NCI-H128 (cell line): ENCODE measurements at regions not wholly inside any gene's neighbourhood (a gene's known extent, or its start where the extent isn't known, plus 50 kb on each side); places are given as distances from the start of the nearest gene placed in this dataset.
A peak's percentile ranks its signal among the peaks of the same experiment; 100 is the strongest.

ENCODE experiments used
- DNase-seq: peaks from one replicate; lab custom pipeline; 2025; ENCODE audit not compliant: unreplicated experiment; lab: John Stamatoyannopoulos, UW

GRCh38 chr7:94054130-94054529 lies 50.0 kb upstream of the BET1 start:
- no peak for DNase-seq

- no peak for DNase-seq
Observed at GRCh38 chr7:94055963-94056362, 51.8 kb upstream of the BET1 start.

GRCh38 chr7:94056796-94057207 lies 52.6 kb upstream of the BET1 start:
- no peak for DNase-seq

GRCh38 chr7:94057955-94058354 lies 53.8 kb upstream of the BET1 start:
- no peak for DNase-seq

DNA sequence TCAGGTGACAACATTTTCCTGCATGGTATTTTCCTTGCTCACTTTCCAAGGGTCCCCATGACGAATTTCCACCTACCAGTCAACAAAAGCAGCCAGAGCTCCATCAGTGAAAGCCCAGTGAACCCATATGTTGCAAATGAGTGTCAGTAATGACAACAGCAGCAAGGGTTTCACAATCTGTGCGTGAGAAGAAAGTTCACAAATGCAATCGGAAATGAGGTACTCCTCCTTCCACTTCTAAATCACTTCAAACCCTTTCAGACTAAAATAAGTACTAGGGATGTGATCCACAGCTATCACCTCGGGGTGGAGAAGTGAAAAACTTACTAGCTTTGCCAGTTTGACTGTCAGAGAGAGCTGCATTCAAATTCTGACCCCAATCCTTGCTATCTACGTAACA lies 55.6 kb upstream of the BET1 start:
- DNase-seq = no peak

DNA sequence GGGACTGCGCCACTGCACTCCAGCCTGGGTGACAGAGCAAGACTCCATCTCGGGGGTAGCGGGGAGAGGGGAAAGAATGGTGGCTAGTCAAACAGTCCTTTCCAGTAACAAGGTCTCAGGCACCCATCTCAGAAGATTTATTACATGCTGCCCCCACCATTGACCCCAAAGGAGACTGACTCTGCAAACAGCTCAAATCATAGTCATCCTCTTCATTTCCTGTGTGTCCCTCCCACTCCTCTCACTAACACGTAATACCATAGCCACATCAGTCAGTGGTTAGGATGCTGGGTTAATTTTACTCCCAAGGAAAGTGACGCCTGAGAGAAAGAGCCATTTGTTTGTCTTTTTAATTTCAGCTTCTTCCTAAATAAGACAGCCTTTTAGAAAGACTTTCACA lies 56.6 kb upstream of the BET1 start:
- no peak for DNase-seq

GRCh38 chr7:94061326-94061725 lies 57.2 kb upstream of the BET1 start:
- no peak for DNase-seq

DNA sequence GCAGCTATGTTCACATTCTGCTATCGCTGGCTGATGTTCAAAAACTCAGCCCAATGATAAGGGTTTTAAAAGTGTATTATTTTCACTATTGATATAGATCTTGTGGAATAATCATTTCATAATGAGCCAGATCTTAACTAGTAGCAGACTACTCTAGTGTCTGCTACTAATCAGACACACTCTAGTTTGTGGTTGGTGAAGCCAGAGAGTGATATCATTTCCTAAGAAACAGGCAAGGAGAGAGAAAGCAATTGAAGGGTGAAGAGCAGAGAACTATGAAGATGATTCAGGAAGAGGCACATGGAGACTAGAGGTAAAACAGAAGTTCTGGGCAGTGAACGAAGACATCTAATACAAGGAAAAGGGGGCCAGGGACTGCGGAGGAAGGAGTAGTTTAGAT lies 58.2 kb upstream of the BET1 start:
- no peak for DNase-seq

GRCh38 chr7:94064541-94065191 lies 60.5 kb upstream of the BET1 start:
- no peak for DNase-seq

GRCh38 chr7:94067047-94067446 lies 62.9 kb upstream of the BET1 start:
- no peak for DNase-seq

DNA sequence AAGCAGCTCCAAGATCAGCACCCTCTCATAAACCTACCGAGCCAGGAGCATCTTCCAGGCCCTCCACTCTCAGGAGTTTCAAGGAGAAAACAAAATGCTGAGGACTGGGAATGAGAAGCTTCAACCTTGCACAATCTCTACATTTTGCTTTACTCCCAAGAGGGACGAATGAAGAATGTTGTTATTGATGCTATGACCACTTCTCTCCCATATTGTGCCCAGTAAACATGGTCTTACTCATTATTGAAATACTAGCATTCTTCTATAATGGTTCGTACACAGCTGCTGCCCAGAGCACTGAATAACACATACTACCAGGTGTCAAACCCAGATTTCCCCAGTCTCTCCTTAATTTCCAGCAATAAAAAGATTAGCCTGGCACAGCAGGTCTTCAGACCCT lies 63.4 kb upstream of the BET1 start:
- DNase-seq = no peak

DNA sequence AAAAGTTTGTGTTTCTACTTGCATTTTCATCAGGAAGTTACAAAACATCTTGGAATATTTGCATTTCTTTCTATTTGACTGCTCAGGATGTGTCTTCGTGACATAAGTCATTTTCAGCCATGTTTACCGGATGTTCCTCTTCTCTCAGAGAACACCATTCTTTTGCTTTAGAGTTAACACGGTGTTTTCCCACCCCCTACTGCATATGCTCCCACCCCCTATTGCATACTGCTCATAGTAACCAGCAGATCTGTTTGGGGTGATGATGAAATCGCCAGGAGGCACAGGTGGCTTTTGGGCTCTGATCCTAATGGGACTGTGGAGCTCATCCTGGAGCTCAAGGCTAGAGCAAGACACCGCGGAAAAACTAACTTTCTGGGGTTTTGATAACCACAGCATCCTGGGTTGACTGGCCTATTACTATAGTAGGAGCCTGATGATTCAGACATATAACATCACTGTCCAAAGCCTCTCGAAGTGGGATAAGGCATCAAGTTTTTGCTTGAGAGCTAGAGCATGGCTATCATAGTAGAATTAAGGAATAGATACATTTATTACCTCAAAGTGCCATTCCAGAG lies 65.1 kb upstream of the BET1 start:
- DNase-seq = no peak

DNA sequence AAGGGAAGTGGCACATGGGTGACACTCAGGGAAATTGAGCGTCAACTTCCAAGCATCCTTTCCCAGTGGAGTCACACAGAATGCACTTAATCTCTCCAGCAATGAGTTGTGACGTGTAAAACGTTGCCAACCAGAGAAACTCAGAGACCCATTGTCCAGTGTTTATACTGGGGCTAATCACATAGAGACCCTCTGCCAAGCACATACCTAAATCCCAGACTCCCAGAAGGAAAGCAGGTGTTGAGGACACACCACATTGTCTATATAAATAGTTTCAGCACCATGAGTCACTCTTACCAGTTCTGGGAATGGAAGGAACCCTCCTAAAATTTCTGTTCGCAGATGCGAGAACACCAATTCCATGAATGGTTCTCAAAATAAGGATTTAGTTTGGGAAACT lies 76.4 kb upstream of the BET1 start:
- no peak for DNase-seq

GRCh38 chr7:94082126-94082525 lies 78.0 kb upstream of the BET1 start:
- no peak for DNase-seq

GRCh38 chr7:94087664-94088352 lies 83.7 kb upstream of the BET1 start:
- peak; percentile 36 for DNase-seq

- no peak for DNase-seq
Observed at GRCh38 chr7:94088560-94088959, 84.4 kb upstream of the BET1 start.

DNA sequence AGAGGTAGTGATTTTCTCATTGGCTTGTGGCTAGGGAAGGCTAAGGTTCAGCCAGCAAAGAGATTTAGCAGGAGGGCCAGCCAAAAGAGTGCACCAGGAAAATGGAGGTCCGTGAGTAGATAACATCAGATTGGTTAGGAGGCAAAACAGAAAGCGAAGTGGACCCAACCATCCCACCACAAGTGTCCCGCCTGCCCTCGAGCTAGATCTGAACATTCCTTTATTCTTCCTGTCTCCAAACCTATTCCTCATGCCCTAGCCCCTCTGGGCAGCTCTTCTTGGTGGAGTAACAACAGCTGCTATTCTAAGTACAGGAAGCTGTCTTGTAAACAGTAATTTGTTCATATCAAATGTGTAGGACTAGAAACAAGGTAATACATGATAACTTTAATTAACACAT lies 85.7 kb upstream of the BET1 start:
- no peak for DNase-seq

GRCh38 chr7:94092980-94093379 lies 88.8 kb upstream of the BET1 start:
- DNase-seq = no peak

- DNase-seq = no peak
Observed at GRCh38 chr7:94094298-94094697, 90.1 kb upstream of the BET1 start.

DNA sequence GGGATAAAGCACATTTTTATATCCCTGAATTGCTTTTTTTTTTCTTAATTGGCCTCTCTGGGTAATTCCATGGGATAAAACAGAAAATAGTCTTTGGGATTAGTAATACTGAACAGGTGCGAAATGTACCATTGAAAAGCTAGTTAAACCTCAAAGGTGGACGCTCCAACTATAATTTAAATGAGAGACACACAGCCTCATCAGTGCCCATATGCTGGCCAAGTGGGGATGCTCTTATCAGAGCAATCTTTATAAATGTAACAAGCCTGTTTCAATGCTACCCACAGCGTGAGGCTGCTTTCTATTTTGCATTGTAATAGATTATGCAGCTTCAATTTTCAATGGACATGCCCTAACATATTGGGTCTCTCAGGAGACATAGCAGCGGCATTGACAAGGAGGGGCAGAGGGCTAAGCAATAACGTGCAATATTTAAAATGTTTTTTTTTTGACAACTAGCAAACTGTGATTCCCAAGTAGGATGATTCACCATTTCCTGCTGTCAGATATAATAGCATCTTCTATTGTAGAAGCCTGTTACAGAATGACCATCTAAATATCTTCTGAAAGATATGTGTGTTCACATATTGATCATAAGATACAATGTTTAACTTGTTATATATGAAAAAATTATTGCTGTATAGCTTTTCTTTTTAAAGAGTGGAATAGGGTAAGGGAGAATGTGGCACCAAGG lies 91.3 kb upstream of the BET1 start:
- DNase-seq = no peak

DNA sequence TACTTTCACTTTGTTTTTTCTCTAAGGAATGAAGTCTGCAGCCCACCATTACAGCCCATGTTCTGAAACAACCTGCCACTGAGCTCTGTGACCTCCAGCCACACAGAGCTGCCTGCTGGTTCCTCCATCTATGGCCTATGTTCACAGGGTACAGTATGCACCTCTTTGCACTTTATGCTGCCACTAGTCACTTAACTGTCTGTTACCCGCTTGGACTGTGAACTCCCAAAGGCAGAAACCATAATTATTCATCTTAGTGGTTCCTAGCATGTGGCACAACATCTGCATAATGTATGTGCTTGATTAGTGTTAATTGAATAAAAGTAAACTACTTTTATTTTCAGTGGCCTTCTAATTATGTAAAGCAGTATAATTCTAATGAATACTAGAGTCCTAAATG lies 95.5 kb upstream of the BET1 start:
- DNase-seq = no peak

DNA sequence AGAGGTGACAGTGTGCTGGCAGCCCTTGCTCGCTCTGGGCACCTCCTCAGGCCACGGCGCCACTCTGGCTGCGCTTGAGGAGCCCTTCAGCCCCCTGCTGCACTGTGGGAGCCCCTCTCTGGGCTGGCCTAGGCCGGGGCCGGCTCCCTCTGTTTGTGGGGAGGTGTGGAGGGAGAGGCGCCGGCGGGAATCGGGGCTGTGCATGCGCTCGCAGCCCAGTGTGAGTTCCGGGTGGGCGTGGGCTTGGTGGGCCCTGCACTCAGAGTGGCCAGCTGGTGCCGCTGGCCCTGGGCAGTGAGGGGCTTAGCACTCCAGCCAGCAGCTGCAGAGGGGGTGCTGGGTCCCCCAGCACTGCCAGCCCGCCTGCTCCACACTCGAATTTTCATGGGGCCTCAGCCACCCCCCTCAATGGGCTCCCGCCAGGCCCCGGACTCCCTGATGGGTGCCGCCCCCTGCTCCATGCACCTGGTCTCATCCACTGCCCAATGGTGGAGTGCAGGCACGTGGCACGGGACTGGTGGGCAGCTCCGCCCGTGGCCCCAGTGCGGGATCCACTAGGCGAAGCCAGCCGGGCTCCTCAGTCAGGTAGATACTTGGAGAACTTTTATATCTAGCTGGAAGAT lies 96.7 kb upstream of the BET1 start:
- DNase-seq = no peak
